HepG2 (cell line): ENCODE measurements at regions not wholly inside any gene's neighbourhood (a gene's known extent, or its start where the extent isn't known, plus 50 kb on each side); places are given as distances from the start of the nearest gene placed in this dataset.

Source experiments
- ATAC-seq: fragments of 200-7000 bp; cut with Tn5 transposase; 3 replicates; pipeline ENCODE4 v1.9.1; 2020; ENCODE audit warnings: mild to moderate bottlenecking, moderate library complexity
- BruUV-seq: library from RNA; stranded (reverse); fragments of 400-500 nt; replicated peaks from 2 replicates; lab custom pipeline; 2021; lab: Mats Ljungman, UMichigan
- CTCF ChIA-PET: fragments of 300-600 bp; formaldehyde crosslinking; extraction: SDS; loops from one replicate; lab custom pipeline; 2021; ENCODE audit warnings: low total read pairs, inconsistent platforms, low intra/inter-chr PET ratio; lab: Yijun Ruan, JAX
- POLR2A ChIA-PET: fragments of 350-600 bp; sonication (Branson Sonifier 250); formaldehyde crosslinking; loops from one replicate; lab custom pipeline; 2020; ENCODE audit warnings: antibody characterized with exemption, inconsistent platforms; lab: Yijun Ruan, JAX
- DNase-seq: peaks from one replicate; pipeline ENCODE4 v3.0.0-alpha.2; 2015; ENCODE audit warnings: low spot score
- FAIRE-seq: peaks from 3 replicates; lab custom pipeline; 2011; peaks lifted over from hg19 to GRCh38; lab: Jason Lieb, UNC
- H2AFZ ChIP-seq: one replicate; pipeline ENCODE4 v1.6.1; 2011; ENCODE audit warnings: low read length, inconsistent platforms
- H3K27ac ChIP-seq: fragments of 300-600 bp; 3 replicates; pipeline ENCODE4 v1.8.0; 2011; ENCODE audit warnings: mixed run types, mild to moderate bottlenecking, mixed read lengths, low read length, inconsistent platforms; ENCODE audit not compliant: insufficient read depth; ENCODE audit errors: extremely low read length
- H3K27me3 ChIP-seq, 2 experiments: fragments of 200-600 bp in 1 of 2; 2 replicates in 1 of 2; 3 replicates in 1 of 2; pipeline versions ENCODE4 v1.6.0 to v1.8.0; 2011; ENCODE audit warnings: low read length in 2 of 2, mild to moderate bottlenecking in 2 of 2, moderate library complexity in 2 of 2, inconsistent platforms in 1 of 2; ENCODE audit not compliant: insufficient read depth in 2 of 2, control insufficient read depth in 1 of 2
- H3K36me3 ChIP-seq, 2 experiments: fragments of 200-600 bp in 1 of 2; replicated peaks in 1 of 2; 2 replicates in 1 of 2; 3 replicates in 1 of 2; pipeline versions ENCODE4 v1.5.1 to v1.8.0; 2011; ENCODE audit warnings: low read length in 2 of 2, inconsistent platforms in 1 of 2; ENCODE audit not compliant: insufficient read depth in 2 of 2, control insufficient read depth in 1 of 2
- H3K4me1 ChIP-seq: 2 replicates; pipeline ENCODE4 v1.5.1; 2012; ENCODE audit warnings: low read length, inconsistent platforms; ENCODE audit not compliant: insufficient read depth
- H3K4me2 ChIP-seq: 2 replicates; pipeline ENCODE4 v1.6.0; 2011; ENCODE audit warnings: low read depth, low read length, inconsistent platforms
- H3K4me3 ChIP-seq, 3 experiments: fragments of 200-600 bp in 1 of 3; sonication (generic), shearing (Covaris generic) in 1 of 3; replicated peaks in 1 of 3; 2 replicates each; pipeline ENCODE4 v1.5.1; 2011 to 2016; ENCODE audit warnings: low read length in 3 of 3, inconsistent platforms in 2 of 3, low read depth in 2 of 3, mild to moderate bottlenecking in 2 of 3, control low read depth in 1 of 3, mixed read lengths in 1 of 3; ENCODE audit not compliant: insufficient read depth in 1 of 3
- H3K79me2 ChIP-seq: one replicate; pipeline ENCODE4 v1.6.1; 2011; ENCODE audit warnings: low read length, inconsistent platforms; ENCODE audit not compliant: insufficient read depth
- H3K9ac ChIP-seq: 2 replicates; pipeline ENCODE4 v1.6.0; 2011; ENCODE audit warnings: mild to moderate bottlenecking, low read depth, low read length, inconsistent platforms; ENCODE audit not compliant: insufficient read depth
- H3K9me3 ChIP-seq: 2 replicates; pipeline ENCODE4 v1.5.1; 2012; ENCODE audit warnings: mild to moderate bottlenecking, low read length
- H4K20me1 ChIP-seq: 2 replicates; pipeline ENCODE4 v1.6.0; 2011; ENCODE audit warnings: inconsistent platforms, mild to moderate bottlenecking, low read length, moderate library complexity; ENCODE audit not compliant: insufficient read depth
- AGO1 ChIP-seq: fragments of 200-400 bp; formaldehyde crosslinking; IDR thresholded peaks from 2 replicates; pipeline ENCODE4 v1.6.1; 2017; ENCODE audit warnings: mild to moderate bottlenecking, low read depth, low read length, moderate library complexity; ENCODE audit not compliant: poor library complexity, severe bottlenecking
- DNMT3B ChIP-seq: conservative IDR thresholded peaks from 2 replicates; pipeline ENCODE4 v1.6.1; 2016; ENCODE audit warnings: missing biosample characterization, control low read depth
- MAFF ChIP-seq: IDR thresholded peaks from 2 replicates; pipeline ENCODE4 v1.6.1; 2011; ENCODE audit warnings: low read depth, low read length, improper control_type of control experiment
- MAFK ChIP-seq, 2 experiments: IDR thresholded peaks in 1 of 2; conservative IDR thresholded peaks in 1 of 2; 2 replicates each; pipeline ENCODE4 v1.6.1; 2011; ENCODE audit warnings: improper control_type of control experiment in 2 of 2, low read length in 2 of 2
- MEIS2 ChIP-seq: sonication (generic); formaldehyde crosslinking; IDR thresholded peaks from 2 replicates; pipeline ENCODE4 v1.9.0; 2021; ENCODE audit warnings: mild to moderate bottlenecking, missing genetic modification reagents
- SIX1 ChIP-seq: sonication (generic); formaldehyde crosslinking; IDR thresholded peaks from 2 replicates; pipeline ENCODE4 v1.4.0; 2020; ENCODE audit warnings: missing genetic modification reagents, borderline replicate concordance
- SP2 ChIP-seq: sonication (generic); formaldehyde crosslinking; IDR thresholded peaks from 2 replicates; pipeline ENCODE4 v1.5.1; 2020; ENCODE audit warnings: mild to moderate bottlenecking, missing genetic modification reagents
- TBL1XR1 ChIP-seq: fragments of 150-350 bp; IDR thresholded peaks from 2 replicates; pipeline ENCODE4 v1.6.1; 2014; ENCODE audit warnings: borderline replicate concordance, low read length; ENCODE audit not compliant: partially characterized antibody
- ZBTB21 ChIP-seq: sonication (generic); formaldehyde crosslinking; IDR thresholded peaks from 2 replicates; pipeline ENCODE4 v1.4.0; 2020; ENCODE audit warnings: missing genetic modification reagents
- ZMYM4 ChIP-seq: sonication (generic); formaldehyde crosslinking; IDR thresholded peaks from 2 replicates; pipeline ENCODE4 v1.8.1; 2023; ENCODE audit warnings: mild to moderate bottlenecking, missing genetic modification reagents
- ZNF260 ChIP-seq: sonication (generic); formaldehyde crosslinking; IDR thresholded peaks from 2 replicates; pipeline ENCODE4 v1.4.0; 2020; ENCODE audit warnings: missing genetic modification reagents, low read depth, mild to moderate bottlenecking, borderline replicate concordance
- ZNF3 ChIP-seq: IDR thresholded peaks from 2 replicates; pipeline ENCODE4 v1.7.0; 2017; ENCODE audit warnings: inconsistent platforms
- ZNF33B ChIP-seq: sonication (generic); formaldehyde crosslinking; IDR thresholded peaks from 2 replicates; pipeline ENCODE4 v1.5.1; 2020; ENCODE audit warnings: mild to moderate bottlenecking, missing genetic modification reagents
- ZNF367 ChIP-seq: sonication (generic); formaldehyde crosslinking; IDR thresholded peaks from 2 replicates; pipeline ENCODE4 v1.4.0; 2020; ENCODE audit warnings: missing genetic modification reagents, borderline replicate concordance
- ZNF431 ChIP-seq: sonication (generic); formaldehyde crosslinking; IDR thresholded peaks from 2 replicates; pipeline ENCODE4 v1.9.0; 2022; ENCODE audit warnings: missing genetic modification reagents, low read depth, mild to moderate bottlenecking, borderline replicate concordance
- ZNF616 ChIP-seq: sonication (generic); formaldehyde crosslinking; IDR thresholded peaks from 2 replicates; pipeline ENCODE4 v1.5.0; 2020; ENCODE audit warnings: low read depth, mild to moderate bottlenecking, missing genetic modification reagents
- in situ Hi-C: cut with HindIII; loops from 2 replicates; pipeline ENCODE4 v1.10.0; 2017; ENCODE audit warnings: low pct_unique_long_range_greater_than_20kb; ENCODE audit not compliant: extremely low pct_ligation_motif_present
- intact Hi-C: fragments of 100-400 bp; cut with micrococcal nuclease; formaldehyde crosslinking; loops from one replicate; pipeline ENCODE4 v1.10.0; 2022; ENCODE audit not compliant: unreplicated experiment
- TF ChIP-seq, protein P1 (sequence below): sonication (generic); formaldehyde crosslinking; IDR thresholded peaks from 2 replicates; pipeline ENCODE4 v1.8.1; 2023; ENCODE audit warnings: mild to moderate bottlenecking, inconsistent platforms, moderate library complexity, missing genetic modification reagents, borderline replicate concordance
- TF ChIP-seq, protein P2 (sequence below): IDR thresholded peaks from 2 replicates; pipeline ENCODE4 v1.6.1; 2016; ENCODE audit warnings: control low read depth

DNA sequence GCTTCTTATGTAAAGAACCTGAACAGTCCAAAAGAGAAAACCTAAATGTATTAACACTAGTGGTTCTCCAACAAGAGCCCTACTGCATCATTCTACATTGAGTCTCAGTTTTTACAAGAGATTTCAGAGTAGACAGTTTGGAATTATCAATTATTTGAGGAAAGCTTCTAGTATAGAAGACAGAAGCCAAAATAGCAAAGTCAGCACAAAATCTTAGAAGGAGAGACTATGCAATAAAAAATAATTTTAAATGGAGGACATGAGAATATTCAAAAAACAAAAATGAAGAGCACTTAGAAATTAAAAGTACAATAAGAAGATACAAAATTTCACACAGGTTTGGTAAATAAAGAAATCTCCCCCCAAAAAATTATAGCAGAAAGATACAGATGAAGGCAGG is 406.3 kb upstream of the USP15 start:
- H3K36me3 ChIP-seq: no peaks in the 10 kb centered on the region
- H3K79me2 ChIP-seq: no peaks in the 10 kb centered on the region
- H4K20me1 ChIP-seq: no peaks in the 10 kb centered on the region
- TF ChIP-seq MAFF (peak; percentile 95), MAFK (conservative IDR thresholded peaks at IDR 0.05 in 1 of 2, IDR thresholded peaks at IDR 0.05 in 1 of 2; ENCODE audit: low read length in 2 of 2) (peak; percentile 91 to 97), ZNF431 (CRISPR knock-in tag) (no peak)
- no peak overlapping the region for H3K9ac ChIP-seq
- DNase-seq (no peak), FAIRE-seq (no peak), ATAC-seq (no peak)
- BruUV-seq: no TSS peak
- no peak overlapping the region for H3K27ac ChIP-seq
- no peak overlapping the region for H3K4me3 ChIP-seq
- ChIA-PET CTCF (no interaction called here), POLR2A (no interaction called here)
- no peaks in the 10 kb centered on the region for H3K4me1 ChIP-seq
- H2AFZ ChIP-seq: no peak overlapping the region
- intact Hi-C loops: no loop called here
- peaks cover 18% of the 10 kb centered on the region for H3K9me3 ChIP-seq
- no peaks in the 10 kb centered on the region for H3K27me3 ChIP-seq
- in situ Hi-C loops: no loop called here
- no peak overlapping the region for H3K4me2 ChIP-seq

DNA sequence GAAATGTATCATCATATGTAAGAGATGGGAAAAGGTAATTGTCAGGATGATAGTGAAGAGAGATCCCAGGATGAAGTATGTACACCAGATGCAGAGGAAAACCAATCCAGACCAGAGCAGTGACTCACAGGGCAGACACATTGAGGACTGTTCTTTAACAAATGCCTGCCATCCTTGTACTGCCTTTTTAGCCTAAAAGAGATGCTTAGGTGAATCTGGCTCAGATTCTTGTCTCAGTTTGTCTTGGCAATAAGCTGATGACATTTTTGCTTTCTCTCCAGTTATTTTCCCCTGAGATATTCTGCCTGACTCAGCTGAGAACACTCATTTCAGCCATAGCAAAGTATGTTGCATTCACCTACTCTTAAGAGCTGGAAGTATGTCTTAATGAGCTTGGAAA is 405.3 kb upstream of the USP15 start:
- Histone ChIP-seq H3K9ac (no peak overlapping the region), H3K27ac (no peak overlapping the region), H4K20me1 (no peaks in the 10 kb centered on the region), H3K4me1 (no peaks in the 10 kb centered on the region), H3K4me2 (no peak overlapping the region), H3K79me2 (no peaks in the 10 kb centered on the region), H3K27me3 (no peaks in the 10 kb centered on the region), H3K4me3 (no peak overlapping the region), H2AFZ (no peak overlapping the region), H3K36me3 (no peaks in the 10 kb centered on the region), H3K9me3 (peaks cover 18% of the 10 kb centered on the region)
- in situ Hi-C loops (no loop called here), intact Hi-C loops (no loop called here)
- TF ChIP-seq ZNF3 (CRISPR knock-in tag) (no peak), DNMT3B (CRISPR knock-in tag) (no peak), ZNF33B (CRISPR knock-in tag) (no peak), ZNF616 (CRISPR knock-in tag) (no peak), SIX1 (CRISPR knock-in tag) (no peak), ZBTB21 (CRISPR knock-in tag) (no peak), AGO1 (no peak), SP2 (CRISPR knock-in tag) (no peak), ZNF260 (CRISPR knock-in tag) (no peak), ZNF367 (no peak), TBL1XR1 (no peak), ZMYM4 (no peak), MEIS2 (CRISPR knock-in tag) (no peak)
- TF ChIP-seq, protein P1, sequence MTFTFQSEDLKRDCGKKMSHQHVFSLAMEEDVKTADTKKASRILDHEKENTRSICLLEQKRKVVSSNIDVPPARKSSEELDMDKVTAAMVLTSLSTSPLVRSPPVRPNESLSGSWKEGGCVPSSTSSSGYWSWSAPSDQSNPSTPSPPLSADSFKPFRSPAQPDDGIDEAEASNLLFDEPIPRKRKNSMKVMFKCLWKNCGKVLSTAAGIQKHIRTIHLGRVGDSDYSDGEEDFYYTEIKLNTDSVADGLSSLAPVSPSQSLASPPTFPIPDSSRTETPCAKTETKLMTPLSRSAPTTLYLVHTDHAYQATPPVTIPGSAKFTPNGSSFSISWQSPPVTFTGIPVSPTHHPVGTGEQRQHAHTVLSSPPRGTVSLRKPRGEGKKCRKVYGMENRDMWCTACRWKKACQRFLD: no peak
- TF ChIP-seq, protein P2, sequence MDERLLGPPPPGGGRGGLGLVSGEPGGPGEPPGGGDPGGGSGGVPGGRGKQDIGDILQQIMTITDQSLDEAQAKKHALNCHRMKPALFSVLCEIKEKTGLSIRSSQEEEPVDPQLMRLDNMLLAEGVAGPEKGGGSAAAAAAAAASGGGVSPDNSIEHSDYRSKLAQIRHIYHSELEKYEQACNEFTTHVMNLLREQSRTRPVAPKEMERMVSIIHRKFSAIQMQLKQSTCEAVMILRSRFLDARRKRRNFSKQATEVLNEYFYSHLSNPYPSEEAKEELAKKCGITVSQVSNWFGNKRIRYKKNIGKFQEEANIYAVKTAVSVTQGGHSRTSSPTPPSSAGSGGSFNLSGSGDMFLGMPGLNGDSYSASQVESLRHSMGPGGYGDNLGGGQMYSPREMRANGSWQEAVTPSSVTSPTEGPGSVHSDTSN (CRISPR knock-in tag): no peak
- ATAC-seq (no peak), DNase-seq (no peak), FAIRE-seq (no peak)
- ChIA-PET POLR2A (no interaction called here), CTCF (no interaction called here)
- no TSS peak for BruUV-seq
